ENCODE measurements at regions not wholly inside any gene's neighbourhood (a gene's known extent, or its start where the extent isn't known, plus 50 kb on each side); places are given as distances from the start of the nearest gene placed in this dataset.

DNA sequence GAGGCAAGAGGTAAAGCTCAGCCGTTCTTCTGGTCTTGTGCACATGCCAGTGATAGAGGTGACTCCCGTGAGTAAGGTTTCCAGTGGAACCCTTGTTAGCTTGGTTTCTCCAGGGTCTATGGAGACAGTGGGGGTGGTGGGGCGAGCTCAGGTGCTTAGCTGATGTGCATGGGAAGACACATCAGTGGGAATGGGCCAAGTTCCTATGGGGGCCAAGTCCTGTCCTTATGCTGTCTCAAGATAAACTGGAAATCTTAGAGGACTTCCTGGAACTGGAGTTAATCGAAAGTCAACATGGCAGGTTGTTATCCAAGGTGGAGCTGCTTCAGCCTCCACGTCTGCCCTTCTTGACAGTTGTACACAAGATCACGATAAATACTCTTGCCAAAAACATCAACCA is 130.1 kb upstream of the TMEM18 start:
- TF ChIP-seq, protein P1, sequence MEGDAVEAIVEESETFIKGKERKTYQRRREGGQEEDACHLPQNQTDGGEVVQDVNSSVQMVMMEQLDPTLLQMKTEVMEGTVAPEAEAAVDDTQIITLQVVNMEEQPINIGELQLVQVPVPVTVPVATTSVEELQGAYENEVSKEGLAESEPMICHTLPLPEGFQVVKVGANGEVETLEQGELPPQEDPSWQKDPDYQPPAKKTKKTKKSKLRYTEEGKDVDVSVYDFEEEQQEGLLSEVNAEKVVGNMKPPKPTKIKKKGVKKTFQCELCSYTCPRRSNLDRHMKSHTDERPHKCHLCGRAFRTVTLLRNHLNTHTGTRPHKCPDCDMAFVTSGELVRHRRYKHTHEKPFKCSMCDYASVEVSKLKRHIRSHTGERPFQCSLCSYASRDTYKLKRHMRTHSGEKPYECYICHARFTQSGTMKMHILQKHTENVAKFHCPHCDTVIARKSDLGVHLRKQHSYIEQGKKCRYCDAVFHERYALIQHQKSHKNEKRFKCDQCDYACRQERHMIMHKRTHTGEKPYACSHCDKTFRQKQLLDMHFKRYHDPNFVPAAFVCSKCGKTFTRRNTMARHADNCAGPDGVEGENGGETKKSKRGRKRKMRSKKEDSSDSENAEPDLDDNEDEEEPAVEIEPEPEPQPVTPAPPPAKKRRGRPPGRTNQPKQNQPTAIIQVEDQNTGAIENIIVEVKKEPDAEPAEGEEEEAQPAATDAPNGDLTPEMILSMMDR (IDR thresholded peaks at IDR 0.05), result no peak
- TF ChIP-seq POLR2A (IDR thresholded peaks at IDR 0.05), result no peak
